BE2C (cell line): ENCODE measurements at regions not wholly inside any gene's neighbourhood (a gene's known extent, or its start where the extent isn't known, plus 50 kb on each side); places are given as distances from the start of the nearest gene placed in this dataset.
"Not testable (repeated sequence)": the region's sequence is repeated elsewhere in the genome, so short reads cannot be mapped to it uniquely, and the experiment has no call there.

Experiments
- DNase-seq: peaks from one replicate; pipeline ENCODE4 v3.0.0-alpha.2; 2020
- H3K27me3 ChIP-seq: fragments of 250-450 bp; sonication (Bioruptor Pico); 2 replicates; pipeline ENCODE4 v1.5.1; 2020; ENCODE audit warnings: mild to moderate bottlenecking
- H3K36me3 ChIP-seq: fragments of 250-450 bp; sonication (Bioruptor Pico); 2 replicates; pipeline ENCODE4 v1.5.1; 2020; ENCODE audit warnings: mild to moderate bottlenecking
- H3K4me1 ChIP-seq: fragments of 250-450 bp; sonication (Bioruptor Pico); 2 replicates; pipeline ENCODE4 v1.5.1; 2020
- H3K4me3 ChIP-seq: 2 replicates; pipeline ENCODE4 v1.5.1; 2011; ENCODE audit warnings: low read depth, low read length
- H3K9me3 ChIP-seq: fragments of 250-450 bp; sonication (Bioruptor Pico); 2 replicates; pipeline ENCODE4 v1.5.1; 2020

- not testable (repeated sequence) for H3K4me1 ChIP-seq, H3K9me3 ChIP-seq, H3K36me3 ChIP-seq, DNase-seq, H3K27me3 ChIP-seq, H3K4me3 ChIP-seq
Measured at GRCh38 chr1:145191272-145191675, 50.7 kb downstream of the PPIAL4D start.

- not testable (repeated sequence) for H3K27me3 ChIP-seq, DNase-seq, H3K36me3 ChIP-seq, H3K4me3 ChIP-seq, H3K9me3 ChIP-seq, H3K4me1 ChIP-seq
Measured at GRCh38 chr1:145189543-145190030, 52.4 kb downstream of the PPIAL4D start.

GRCh38 chr1:145188869-145189542, 53.0 kb downstream of the PPIAL4D start:
- not testable (repeated sequence) for H3K9me3 ChIP-seq, H3K27me3 ChIP-seq, DNase-seq, H3K4me3 ChIP-seq, H3K36me3 ChIP-seq, H3K4me1 ChIP-seq

GRCh38 chr1:145182606-145183413, 59.2 kb downstream of the PPIAL4D start:
- H3K9me3 ChIP-seq, DNase-seq, H3K4me3 ChIP-seq, H3K4me1 ChIP-seq, H3K36me3 ChIP-seq, H3K27me3 ChIP-seq: not testable (repeated sequence)

GRCh38 chr1:145176285-145176925, 65.6 kb downstream of the PPIAL4D start:
- H3K4me1 ChIP-seq, DNase-seq, H3K36me3 ChIP-seq, H3K9me3 ChIP-seq, H3K27me3 ChIP-seq, H3K4me3 ChIP-seq: not testable (repeated sequence)

- DNase-seq, H3K4me1 ChIP-seq, H3K27me3 ChIP-seq, H3K36me3 ChIP-seq, H3K9me3 ChIP-seq, H3K4me3 ChIP-seq: not testable (repeated sequence)
Measured at GRCh38 chr1:145174377-145174776, 67.6 kb downstream of the PPIAL4D start.

- not testable (repeated sequence) for H3K9me3 ChIP-seq, H3K4me1 ChIP-seq, H3K36me3 ChIP-seq, H3K27me3 ChIP-seq
- peak; percentile 21 for DNase-seq
- peak overlapping the region; percentile 51 for H3K4me3 ChIP-seq
Measured at GRCh38 chr1:145168220-145168848, 72.6 kb downstream of the FAM72D start.

GRCh38 chr1:145164360-145164759, 68.6 kb downstream of the FAM72D start:
- H3K27me3 ChIP-seq, H3K9me3 ChIP-seq, H3K4me3 ChIP-seq, H3K36me3 ChIP-seq, H3K4me1 ChIP-seq, DNase-seq: not testable (repeated sequence)
